Peyer's patch (tissue), 4 donors: ENCODE measurements at regions not wholly inside any gene's neighbourhood (a gene's known extent, or its start where the extent isn't known, plus 50 kb on each side); places are given as distances from the start of the nearest gene placed in this dataset.

Experiments
- POLR2A ChIP-seq, 2 donors: fragments of 450-650 bp; IDR thresholded peaks; one replicate each; pipeline ENCODE4 v1.5.1; 2017; ENCODE audit warnings: antibody characterized with exemption in 2 of 2, mild to moderate bottlenecking in 2 of 2, moderate library complexity in 2 of 2
- TF ChIP-seq, protein P1 (sequence below), 6 experiments: fragments of 450-650 bp in 4 of 6; fragments of 200-600 bp in 2 of 6; sonication (generic) in 1 of 6; IDR thresholded peaks; one replicate each; pipeline ENCODE4 v1.5.1; 2017 to 2019; ENCODE audit warnings: antibody characterized with exemption in 6 of 6, mild to moderate bottlenecking in 3 of 6, moderate library complexity in 1 of 6

GRCh38 chr4:151983854-151984253, 223.0 kb upstream of the GATB start:
- TF ChIP-seq, protein P1, sequence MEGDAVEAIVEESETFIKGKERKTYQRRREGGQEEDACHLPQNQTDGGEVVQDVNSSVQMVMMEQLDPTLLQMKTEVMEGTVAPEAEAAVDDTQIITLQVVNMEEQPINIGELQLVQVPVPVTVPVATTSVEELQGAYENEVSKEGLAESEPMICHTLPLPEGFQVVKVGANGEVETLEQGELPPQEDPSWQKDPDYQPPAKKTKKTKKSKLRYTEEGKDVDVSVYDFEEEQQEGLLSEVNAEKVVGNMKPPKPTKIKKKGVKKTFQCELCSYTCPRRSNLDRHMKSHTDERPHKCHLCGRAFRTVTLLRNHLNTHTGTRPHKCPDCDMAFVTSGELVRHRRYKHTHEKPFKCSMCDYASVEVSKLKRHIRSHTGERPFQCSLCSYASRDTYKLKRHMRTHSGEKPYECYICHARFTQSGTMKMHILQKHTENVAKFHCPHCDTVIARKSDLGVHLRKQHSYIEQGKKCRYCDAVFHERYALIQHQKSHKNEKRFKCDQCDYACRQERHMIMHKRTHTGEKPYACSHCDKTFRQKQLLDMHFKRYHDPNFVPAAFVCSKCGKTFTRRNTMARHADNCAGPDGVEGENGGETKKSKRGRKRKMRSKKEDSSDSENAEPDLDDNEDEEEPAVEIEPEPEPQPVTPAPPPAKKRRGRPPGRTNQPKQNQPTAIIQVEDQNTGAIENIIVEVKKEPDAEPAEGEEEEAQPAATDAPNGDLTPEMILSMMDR (IDR thresholded peaks at IDR 0.05): no peak
- TF ChIP-seq POLR2A (IDR thresholded peaks at IDR 0.05): no peak
